H1 (cell line): ENCODE measurements at regions not wholly inside any gene's neighbourhood (a gene's known extent, or its start where the extent isn't known, plus 50 kb on each side); places are given as distances from the start of the nearest gene placed in this dataset.
A peak's percentile ranks its signal among the peaks of the same experiment; 100 is the strongest.

Experiments used
- CTCF ChIA-PET: fragments of 300-600 bp; sonication (Branson Sonifier 250); formaldehyde crosslinking; loops from one replicate; lab custom pipeline; 2021; ENCODE audit not compliant: partially characterized antibody; lab: Charles Lee
- POLR2A ChIA-PET: fragments of 300-600 bp; sonication (Branson Sonifier 250); formaldehyde crosslinking; loops from one replicate; lab custom pipeline; 2021; ENCODE audit warnings: inconsistent platforms; ENCODE audit not compliant: partially characterized antibody; lab: Charles Lee
- DNase-seq, 2 experiments: peaks; one replicate each; pipeline versions ENCODE4 v3.0.0 to v3.0.0-alpha.2; 2010 to 2022; ENCODE audit warnings: low spot score in 2 of 2, low read depth in 1 of 2, mixed read lengths in 1 of 2
- FAIRE-seq: peaks from 2 replicates; lab custom pipeline; 2011; peaks lifted over from hg19 to GRCh38; lab: Jason Lieb, UNC
- H2AFZ ChIP-seq: 2 replicates; pipeline ENCODE4 v1.8.1; 2012; ENCODE audit warnings: low read length, inconsistent platforms
- H2AK5ac ChIP-seq: 2 replicates; pipeline ENCODE4 v1.6.1; 2013; ENCODE audit warnings: low read depth, low read length
- H2BK120ac ChIP-seq: replicated peaks from 2 replicates; pipeline ENCODE3; 2013; ENCODE audit warnings: low read depth, low read length, inconsistent platforms
- H2BK12ac ChIP-seq: 2 replicates; pipeline ENCODE4 v1.6.1; 2013; ENCODE audit warnings: low read depth, low read length
- H2BK15ac ChIP-seq: 2 replicates; pipeline ENCODE4 v1.6.1; 2013; ENCODE audit warnings: low read length
- H2BK20ac ChIP-seq: 2 replicates; pipeline ENCODE4 v1.6.1; 2013; ENCODE audit warnings: low read length
- H2BK5ac ChIP-seq: 2 replicates; pipeline ENCODE4 v1.6.1; 2013; ENCODE audit warnings: low read depth, low read length
- H3K14ac ChIP-seq: 2 replicates; pipeline ENCODE4 v1.6.1; 2013; ENCODE audit warnings: inconsistent platforms; ENCODE audit not compliant: insufficient read length
- H3K18ac ChIP-seq: 2 replicates; pipeline ENCODE4 v1.6.1; 2013; ENCODE audit warnings: low read length; ENCODE audit errors: extremely low read depth
- H3K23ac ChIP-seq: 2 replicates; pipeline ENCODE4 v1.6.1; 2013; ENCODE audit warnings: inconsistent platforms; ENCODE audit not compliant: insufficient read length
- H3K23me2 ChIP-seq: 2 replicates; pipeline ENCODE4 v1.6.1; 2013; ENCODE audit warnings: low read depth, low read length
- H3K27ac ChIP-seq: 2 replicates; pipeline ENCODE4 v1.6.1; 2011; ENCODE audit warnings: low read depth, low read length, inconsistent platforms
- H3K27me3 ChIP-seq, 4 experiments: replicated peaks in 1 of 4; 1 replicate in 1 of 4; 2 replicates in 3 of 4; pipeline versions ENCODE4 v1.6.1 to v1.8.1; 2011 to 2013; ENCODE audit warnings: low read length in 3 of 4, mild to moderate bottlenecking in 3 of 4, inconsistent platforms in 2 of 4, mixed read lengths in 2 of 4, moderate library complexity in 1 of 4; ENCODE audit not compliant: control insufficient read depth in 3 of 4, insufficient read depth in 3 of 4; ENCODE audit errors: extremely low read depth in 1 of 4
- H3K36me3 ChIP-seq, 4 experiments: 2 replicates each; pipeline versions ENCODE4 v1.6.1 to v1.8.1; 2011 to 2013; ENCODE audit warnings: mild to moderate bottlenecking in 4 of 4, low read length in 3 of 4, moderate library complexity in 2 of 4, control low read depth in 1 of 4, inconsistent platforms in 1 of 4; ENCODE audit not compliant: insufficient read depth in 4 of 4, control insufficient read depth in 2 of 4
- H3K4ac ChIP-seq: replicated peaks from 2 replicates; pipeline ENCODE3; 2013; ENCODE audit warnings: low read length, low read depth, mixed read lengths, inconsistent platforms; ENCODE audit not compliant: insufficient read length
- H3K4me1 ChIP-seq, 4 experiments: replicated peaks in 1 of 4; 1 replicate in 1 of 4; 2 replicates in 3 of 4; pipeline versions ENCODE4 v1.6.1 to v1.8.1; 2011 to 2013; ENCODE audit warnings: low read length in 3 of 4, inconsistent platforms in 2 of 4, mixed read lengths in 1 of 4; ENCODE audit not compliant: insufficient read depth in 4 of 4, control insufficient read depth in 3 of 4
- H3K4me2 ChIP-seq, 2 experiments: 2 replicates each; pipeline versions ENCODE4 v1.6.1 to v1.8.1; 2011 to 2013; ENCODE audit warnings: low read depth in 2 of 2, low read length in 2 of 2, control low read depth in 1 of 2, inconsistent platforms in 1 of 2, mild to moderate bottlenecking in 1 of 2; ENCODE audit not compliant: insufficient read depth in 1 of 2
- H3K4me3 ChIP-seq, 4 experiments: fragments of 200-600, 300-600 bp in 1 of 4; sonication (generic), shearing (Covaris generic), sonication (Bioruptor Twin) in 1 of 4; 2 replicates each; pipeline versions ENCODE4 v1.5.1 to v1.8.1; 2011 to 2016; ENCODE audit warnings: low read length in 4 of 4, low read depth in 3 of 4, control low read depth in 2 of 4, inconsistent platforms in 2 of 4, mild to moderate bottlenecking in 2 of 4, mixed read lengths in 1 of 4, moderate library complexity in 1 of 4; ENCODE audit not compliant: insufficient read depth in 2 of 4; ENCODE audit errors: extremely low read depth in 1 of 4
- H3K56ac ChIP-seq: replicated peaks from 2 replicates; pipeline ENCODE3; 2013; ENCODE audit warnings: low read depth, mild to moderate bottlenecking, mixed read lengths, low read length, inconsistent platforms; ENCODE audit not compliant: insufficient read length
- H3K79me1 ChIP-seq: 2 replicates; pipeline ENCODE4 v1.6.1; 2013; ENCODE audit warnings: low read depth, low read length, control low read depth
- H3K79me2 ChIP-seq, 2 experiments: 2 replicates each; pipeline versions ENCODE4 v1.6.1 to v1.8.1; 2012 to 2013; ENCODE audit warnings: low read length in 2 of 2, mild to moderate bottlenecking in 2 of 2, inconsistent platforms in 1 of 2; ENCODE audit not compliant: insufficient read depth in 2 of 2, control insufficient read depth in 1 of 2
- H3K9ac ChIP-seq, 4 experiments: replicated peaks in 1 of 4; 1 replicate in 1 of 4; 2 replicates in 3 of 4; pipeline versions ENCODE4 v1.6.1 to v1.8.1; 2011 to 2013; ENCODE audit warnings: low read depth in 3 of 4, low read length in 3 of 4, control low read depth in 2 of 4, mild to moderate bottlenecking in 2 of 4, moderate library complexity in 2 of 4, inconsistent platforms in 1 of 4; ENCODE audit errors: extremely low read depth in 1 of 4
- H3K9me3 ChIP-seq, 2 experiments: 2 replicates each; pipeline versions ENCODE4 v1.6.1 to v1.8.1; 2012 to 2013; ENCODE audit warnings: mild to moderate bottlenecking in 2 of 2, moderate library complexity in 2 of 2, control low read depth in 1 of 2, inconsistent platforms in 1 of 2, low read depth in 1 of 2, low read length in 1 of 2, mixed read lengths in 1 of 2; ENCODE audit not compliant: insufficient read depth in 2 of 2
- H4K20me1 ChIP-seq, 2 experiments: replicated peaks in 1 of 2; 2 replicates each; pipeline versions ENCODE3 to v1.8.1; 2011 to 2013; ENCODE audit warnings: inconsistent platforms in 2 of 2, low read length in 2 of 2, mild to moderate bottlenecking in 1 of 2; ENCODE audit not compliant: insufficient read depth in 2 of 2, control insufficient read depth in 1 of 2
- H4K5ac ChIP-seq: 2 replicates; pipeline ENCODE4 v1.6.1; 2013; ENCODE audit warnings: low read length, low read depth, mixed read lengths, inconsistent platforms; ENCODE audit not compliant: insufficient read length
- H4K8ac ChIP-seq: 2 replicates; pipeline ENCODE4 v1.8.0; 2013; ENCODE audit warnings: mild to moderate bottlenecking, moderate library complexity, low read length, inconsistent platforms; ENCODE audit not compliant: insufficient read depth; ENCODE audit errors: extremely low read depth
- H4K91ac ChIP-seq: replicated peaks from 2 replicates; pipeline ENCODE3; 2013; ENCODE audit warnings: low read length, mixed read lengths, inconsistent platforms; ENCODE audit not compliant: insufficient read length
- GABPA ChIP-seq: IDR thresholded peaks from 2 replicates; pipeline ENCODE4 v1.6.1; 2011; ENCODE audit warnings: mild to moderate bottlenecking, low read length, moderate library complexity, borderline replicate concordance; ENCODE audit not compliant: insufficient read depth
- POLR2AphosphoS5 ChIP-seq: IDR thresholded peaks from 2 replicates; pipeline ENCODE4 v1.6.1; 2011; ENCODE audit warnings: low read depth, low read length
- SP1 ChIP-seq: IDR thresholded peaks from 2 replicates; pipeline ENCODE4 v1.6.1; 2011; ENCODE audit warnings: low read depth, low read length
- WGBS, 2 experiments: shearing (Covaris generic) in 1 of 2; methylation state at CpG; one replicate each; pipeline versions ENCODE4 v1.1.6 to v1.1.7; 2013 to 2015; ENCODE audit warnings: low lambda C conversion rate in 2 of 2, mixed read lengths in 2 of 2, inconsistent platforms in 1 of 2, low coverage in 1 of 2, missing lambda C conversion rate in 1 of 2; ENCODE audit not compliant: insufficient replicate concordance in 2 of 2, insufficient coverage in 1 of 2, insufficient read length in 1 of 2; ENCODE audit errors: extremely low coverage in 1 of 2, missing lambda C conversion rate in 1 of 2; 5-methylcytosine and 5-hydroxymethylcytosine counted together

DNA sequence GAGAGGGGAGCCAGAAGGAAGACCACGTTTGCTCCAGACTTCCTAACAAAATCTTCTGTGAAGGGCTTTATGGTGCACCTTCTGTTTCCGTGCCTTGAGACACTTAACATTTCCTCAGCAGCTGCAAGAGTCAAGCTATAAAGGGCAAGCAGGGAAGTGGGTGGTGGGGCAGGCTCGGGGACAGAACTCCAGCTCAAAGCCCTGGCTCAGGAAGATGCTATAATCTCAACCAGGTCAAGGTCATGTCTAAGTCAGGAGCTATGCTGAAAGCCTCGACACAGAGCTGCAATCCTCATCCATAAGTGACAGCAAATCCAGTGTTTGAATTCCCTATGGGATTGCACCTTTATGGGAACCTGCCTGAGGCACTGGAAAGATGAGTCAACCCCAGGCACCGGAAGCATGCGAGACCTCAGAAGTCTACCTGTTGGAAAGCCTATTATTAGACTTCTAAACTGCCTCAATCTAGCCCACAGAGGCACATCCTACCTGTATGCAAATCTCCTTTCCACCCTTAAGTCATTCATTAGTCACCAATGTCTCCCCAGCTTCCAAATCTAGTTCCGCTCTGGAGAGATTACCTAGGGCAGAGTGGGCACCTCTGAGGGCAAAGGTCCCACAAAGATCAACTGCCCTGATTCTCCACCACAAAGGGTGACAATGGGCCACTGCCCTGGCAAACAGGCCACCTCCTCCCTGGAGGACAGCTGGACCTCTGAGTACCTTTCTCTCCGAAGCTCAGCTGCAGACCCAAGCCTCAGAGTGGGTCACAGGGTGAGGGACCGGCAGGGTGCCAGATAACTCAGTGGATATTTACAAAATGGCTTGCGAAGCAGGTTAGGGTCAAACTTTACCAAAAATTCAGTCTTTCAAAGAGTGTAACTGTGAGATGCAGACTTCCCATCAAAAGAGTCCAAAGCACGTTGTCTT lies 287.0 kb downstream of the CDC5L start:
- peak overlapping the region; percentile 72 for H2BK20ac ChIP-seq
- no peak overlapping the region for H3K4me3 ChIP-seq
- TF ChIP-seq POLR2AphosphoS5 (no peak), GABPA (no peak), SP1 (no peak)
- H2BK15ac ChIP-seq: 0 out of 2 replicates have a peak overlapping the region, but pooled peaks have one; percentile 25
- H3K9ac ChIP-seq: no peak overlapping the region
- no peaks in the 10 kb centered on the region for H3K23me2 ChIP-seq
- CTCF ChIA-PET: interaction anchor here (1.6 kb wide), 1 partner anchor 18 kb away, joined by 7 read pairs; no protein-coding TSS in a partner anchor
- no peak overlapping the region for H3K4ac ChIP-seq
- no peaks in the 10 kb centered on the region for H3K27me3 ChIP-seq
- no peak overlapping the region for H4K5ac ChIP-seq
- H3K14ac ChIP-seq: no peak overlapping the region
- H3K79me2 ChIP-seq: no peaks in the 10 kb centered on the region
- FAIRE-seq: no peak
- no peak overlapping the region for H3K27ac ChIP-seq
- no peak overlapping the region for H3K4me2 ChIP-seq
- H4K8ac ChIP-seq: no peak overlapping the region
- POLR2A ChIA-PET: interaction anchor here (0.6 to 1.2 kb wide), 2 partner anchors 68 to 148 kb away, joined by 3 read pairs; no protein-coding TSS in a partner anchor
- WGBS, 2 experiments: 86% methylated on average over 11 of the region's 11 CpGs; no CpG with 5 or more reads in 1 of the 2 experiments
- no peak overlapping the region for H3K18ac ChIP-seq
- peaks cover 0 to 13% (median 7%) of the 10 kb centered on the region in 4 experiments; a peak in 3 of 7 replicates for H3K4me1 ChIP-seq
- H2AK5ac ChIP-seq: no peak overlapping the region
- no peaks in the 10 kb centered on the region for H4K20me1 ChIP-seq
- H3K56ac ChIP-seq: no peak overlapping the region
- no peaks in the 10 kb centered on the region for H3K36me3 ChIP-seq
- H4K91ac ChIP-seq: no peak overlapping the region
- no peak overlapping the region for H3K23ac ChIP-seq
- DNase-seq: no peak
- H2BK12ac ChIP-seq: peak overlapping the region; percentile 30; the same call in 1 of the 2 replicates
- no peaks in the 10 kb centered on the region for H3K9me3 ChIP-seq
- no peak overlapping the region for H2AFZ ChIP-seq
- no peak overlapping the region for H2BK120ac ChIP-seq
- H2BK5ac ChIP-seq: no peak overlapping the region
- no peaks in the 10 kb centered on the region for H3K79me1 ChIP-seq
